ENCODE measurements at regions not wholly inside any gene's neighbourhood (a gene's known extent, or its start where the extent isn't known, plus 50 kb on each side); places are given as distances from the start of the nearest gene placed in this dataset.

- H3K27ac ChIP-seq (ENCODE audit: low read depth, low read length): peak overlapping the region; percentile 96
- H3K36me3 ChIP-seq (ENCODE audit: control insufficient read depth, low read length): peaks cover 18% of the 10 kb centered on the region
- TF ChIP-seq EZH2phosphoT487 (IDR thresholded peaks at IDR 0.05; ENCODE audit: borderline replicate concordance, low read length): no peak
- H3K27me3 ChIP-seq (ENCODE audit: control insufficient read depth, low read length): no peaks in the 10 kb centered on the region
- no peaks in the 10 kb centered on the region for H3K9me3 ChIP-seq (ENCODE audit: control insufficient read depth, insufficient read depth, low read length)
- peak overlapping the region; percentile 68 for H3K4me3 ChIP-seq (ENCODE audit: low read length)
- peaks cover 18% of the 10 kb centered on the region for H3F3A ChIP-seq (ENCODE audit: control insufficient read depth, insufficient read depth)
- H3K4me1 ChIP-seq (ENCODE audit: control insufficient read depth, low read length): peaks cover 83% of the 10 kb centered on the region
- H4K20me1 ChIP-seq (ENCODE audit: control insufficient read depth, insufficient read depth, low read depth, low read length): no peaks in the 10 kb centered on the region
- peak overlapping the region; percentile 79 for H3K4me2 ChIP-seq (ENCODE audit: low read length)
- no peaks in the 10 kb centered on the region for H3K79me2 ChIP-seq (ENCODE audit: control insufficient read depth, low read length)
- H3K9me2 ChIP-seq (replicated peaks; ENCODE audit: control insufficient read depth, low read length): no peaks in the 10 kb centered on the region
Measured at GRCh38 chr12:89928467-89928866, 219.8 kb upstream of the ATP2B1 start.

DNA sequence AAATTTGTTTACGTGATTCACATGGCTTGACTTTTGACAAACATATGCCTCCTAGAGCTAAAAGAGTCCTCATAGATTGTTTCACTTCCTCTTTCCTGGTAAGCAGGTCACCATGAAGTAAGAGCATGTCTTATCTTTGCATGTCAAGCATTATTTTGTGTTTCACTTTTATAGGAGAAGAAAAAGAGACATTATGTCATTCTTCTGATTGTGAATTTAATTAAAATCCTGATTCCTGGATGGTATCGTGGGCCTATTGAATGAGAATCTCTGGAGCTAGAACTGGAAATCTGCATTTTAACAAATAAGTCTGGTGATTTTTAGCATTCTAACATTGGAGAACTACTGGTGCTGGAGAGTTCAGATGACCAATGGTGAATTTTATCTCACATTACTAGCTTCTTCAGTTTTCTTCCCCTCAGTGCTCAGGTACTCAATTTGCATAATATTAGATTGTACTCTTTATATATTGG is 218.6 kb upstream of the ATP2B1 start:
- TF ChIP-seq EZH2phosphoT487 (IDR thresholded peaks at IDR 0.05; ENCODE audit: borderline replicate concordance, low read length): no peak
- no peak for TF ChIP-seq CTCF (IDR thresholded peaks at IDR 0.05; ENCODE audit: low read depth, low read length, poor library complexity, severe bottlenecking)
- H3K4me2 ChIP-seq (ENCODE audit: low read length): peak overlapping the region; percentile 79
- peak overlapping the region; percentile 96 for H3K27ac ChIP-seq (ENCODE audit: low read depth, low read length)
- H3K9me3 ChIP-seq (ENCODE audit: control insufficient read depth, insufficient read depth, low read length): no peaks in the 10 kb centered on the region
- no peaks in the 10 kb centered on the region for H4K20me1 ChIP-seq (ENCODE audit: control insufficient read depth, insufficient read depth, low read depth, low read length)
- no peaks in the 10 kb centered on the region for H3K27me3 ChIP-seq (ENCODE audit: control insufficient read depth, low read length)
- H3K79me2 ChIP-seq (ENCODE audit: control insufficient read depth, low read length): no peaks in the 10 kb centered on the region
- peaks cover 17% of the 10 kb centered on the region for H3K36me3 ChIP-seq (ENCODE audit: control insufficient read depth, low read length)
- H3K9me2 ChIP-seq (replicated peaks; ENCODE audit: control insufficient read depth, low read length): no peaks in the 10 kb centered on the region
- peak overlapping the region; percentile 68 for H3K4me3 ChIP-seq (ENCODE audit: low read length)
- peaks cover 74% of the 10 kb centered on the region for H3K4me1 ChIP-seq (ENCODE audit: control insufficient read depth, low read length)
- peaks cover 18% of the 10 kb centered on the region for H3F3A ChIP-seq (ENCODE audit: control insufficient read depth, insufficient read depth)

DNA sequence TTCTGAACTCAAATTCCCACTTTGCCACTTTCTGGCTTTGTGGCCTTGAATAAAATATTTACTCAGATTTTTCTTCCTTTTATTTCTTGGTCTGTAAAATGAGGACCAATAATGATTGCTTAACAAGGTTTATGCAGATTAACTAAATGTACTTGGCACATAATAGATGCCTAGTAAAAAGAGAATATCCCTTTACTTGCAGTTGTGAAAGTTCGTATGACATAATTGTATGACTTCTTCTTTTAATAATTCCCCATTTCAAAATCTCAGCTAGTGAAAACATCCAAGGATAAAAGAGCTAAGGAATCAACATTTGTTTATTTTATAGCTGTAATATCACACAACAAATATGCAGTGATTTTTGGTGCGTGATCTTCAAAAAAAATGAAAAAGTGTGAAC is 215.6 kb upstream of the ATP2B1 start:
- Histone ChIP-seq H3F3A (ENCODE audit: control insufficient read depth, insufficient read depth) (peaks cover 18% of the 10 kb centered on the region), H3K36me3 (ENCODE audit: control insufficient read depth, low read length) (peaks cover 8% of the 10 kb centered on the region; the same call in 1 of the 2 replicates), H3K79me2 (ENCODE audit: control insufficient read depth, low read length) (no peaks in the 10 kb centered on the region), H3K9me2 (replicated peaks; ENCODE audit: control insufficient read depth, low read length) (no peaks in the 10 kb centered on the region), H3K9me3 (ENCODE audit: control insufficient read depth, insufficient read depth, low read length) (no peaks in the 10 kb centered on the region), H3K4me2 (ENCODE audit: low read length) (no peak overlapping the region), H4K20me1 (ENCODE audit: control insufficient read depth, insufficient read depth, low read depth, low read length) (no peaks in the 10 kb centered on the region), H3K27me3 (ENCODE audit: control insufficient read depth, low read length) (no peaks in the 10 kb centered on the region), H3K4me1 (ENCODE audit: control insufficient read depth, low read length) (peaks cover 68% of the 10 kb centered on the region), H3K4me3 (ENCODE audit: low read length) (no peak overlapping the region), H3K27ac (ENCODE audit: low read depth, low read length) (no peak overlapping the region)
- no peak for TF ChIP-seq EZH2phosphoT487 (IDR thresholded peaks at IDR 0.05; ENCODE audit: borderline replicate concordance, low read length)
- TF ChIP-seq CTCF (IDR thresholded peaks at IDR 0.05; ENCODE audit: low read depth, low read length, poor library complexity, severe bottlenecking): no peak

- H3K4me3 ChIP-seq (ENCODE audit: low read length): no peak overlapping the region
- no peaks in the 10 kb centered on the region for H3K9me3 ChIP-seq (ENCODE audit: control insufficient read depth, insufficient read depth, low read length)
- no peak overlapping the region for H3K4me2 ChIP-seq (ENCODE audit: low read length)
- H3K27ac ChIP-seq (ENCODE audit: low read depth, low read length): no peak overlapping the region
- TF ChIP-seq EZH2phosphoT487 (IDR thresholded peaks at IDR 0.05; ENCODE audit: borderline replicate concordance, low read length) (no peak), CTCF (IDR thresholded peaks at IDR 0.05; ENCODE audit: low read depth, low read length, poor library complexity, severe bottlenecking) (no peak)
- H3K27me3 ChIP-seq (ENCODE audit: control insufficient read depth, low read length): no peaks in the 10 kb centered on the region
- H3F3A ChIP-seq (ENCODE audit: control insufficient read depth, insufficient read depth): peaks cover 9% of the 10 kb centered on the region
- peaks cover 68% of the 10 kb centered on the region for H3K4me1 ChIP-seq (ENCODE audit: control insufficient read depth, low read length)
- H4K20me1 ChIP-seq (ENCODE audit: control insufficient read depth, insufficient read depth, low read depth, low read length): no peaks in the 10 kb centered on the region
- H3K79me2 ChIP-seq (ENCODE audit: control insufficient read depth, low read length): no peaks in the 10 kb centered on the region
- no peaks in the 10 kb centered on the region for H3K9me2 ChIP-seq (replicated peaks; ENCODE audit: control insufficient read depth, low read length)
- H3K36me3 ChIP-seq (ENCODE audit: control insufficient read depth, low read length): peaks cover 7% of the 10 kb centered on the region; the same call in 1 of the 2 replicates
Measured at GRCh38 chr12:89923091-89923490, 214.5 kb upstream of the ATP2B1 start.
